Epidermal melanocyte (primary cell): ENCODE measurements at regions not wholly inside any gene's neighbourhood (a gene's known extent, or its start where the extent isn't known, plus 50 kb on each side); places are given as distances from the start of the nearest gene placed in this dataset.
"Not testable (repeated sequence)": the region's sequence is repeated elsewhere in the genome, so short reads cannot be mapped to it uniquely, and the experiment has no call there.

Source experiments
- DNase-seq: peaks from one replicate; pipeline ENCODE4 v3.0.0; 2011; ENCODE audit warnings: low spot score; ENCODE audit not compliant: insufficient read length

DNA sequence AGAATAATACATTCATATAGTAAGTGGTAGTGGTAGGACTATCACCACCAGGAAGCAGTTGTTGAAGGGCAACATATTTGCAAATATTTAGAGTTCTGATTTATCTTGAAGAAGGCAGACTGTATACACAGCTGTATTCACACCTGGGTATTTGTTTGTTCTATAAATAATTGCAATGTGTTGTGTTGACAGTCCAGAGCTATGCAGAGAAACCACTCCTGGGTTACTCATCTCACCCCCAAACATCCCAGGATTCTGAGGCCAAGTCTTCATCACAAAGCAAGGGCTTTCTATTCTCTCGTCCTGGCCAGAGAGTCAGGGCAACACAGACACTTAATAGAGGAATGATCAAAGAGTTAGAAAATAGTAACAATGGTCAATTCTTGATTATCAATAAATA lies 102.1 kb upstream of the FAT3 start:
- DNase-seq = no peak

DNA sequence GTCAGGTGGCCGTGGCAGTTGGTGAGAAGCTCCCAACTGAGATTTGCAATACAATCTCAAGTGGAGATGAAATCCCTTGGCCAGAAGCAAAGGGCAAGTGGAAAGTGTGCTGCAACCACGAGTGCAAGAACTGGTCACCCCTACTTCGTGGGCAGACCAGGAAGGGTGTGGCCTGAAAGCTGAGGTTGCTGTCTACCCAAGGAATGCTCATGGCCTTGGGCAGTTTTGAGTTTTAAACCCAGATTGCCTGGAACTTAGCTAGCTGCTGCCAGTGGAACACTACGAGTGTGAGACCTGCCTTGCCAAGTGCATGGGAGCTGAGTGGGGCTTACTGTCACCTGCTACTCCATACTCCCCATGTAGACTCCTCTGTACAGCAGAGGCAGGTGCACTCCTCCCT lies 113.3 kb upstream of the FAT3 start:
- no peak for DNase-seq

DNA sequence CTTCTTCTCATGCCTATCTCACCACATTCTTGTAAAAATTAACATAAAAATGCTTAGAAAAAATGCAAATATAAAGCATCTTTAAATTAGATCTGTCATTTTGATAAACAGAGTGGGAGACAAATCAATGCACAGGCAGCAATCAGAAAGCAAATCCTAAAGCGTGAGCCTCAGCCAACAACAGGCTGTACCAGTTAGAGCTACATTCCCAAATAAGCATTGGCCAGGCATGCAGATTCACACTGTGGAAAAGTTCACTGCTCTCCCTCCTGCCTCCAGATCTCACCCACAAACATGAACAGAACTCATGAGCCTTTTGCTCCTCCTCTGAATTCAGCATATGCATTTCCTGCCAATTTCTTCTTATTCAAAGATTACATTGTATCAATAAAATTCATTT lies 115.2 kb upstream of the FAT3 start:
- no peak for DNase-seq

DNA sequence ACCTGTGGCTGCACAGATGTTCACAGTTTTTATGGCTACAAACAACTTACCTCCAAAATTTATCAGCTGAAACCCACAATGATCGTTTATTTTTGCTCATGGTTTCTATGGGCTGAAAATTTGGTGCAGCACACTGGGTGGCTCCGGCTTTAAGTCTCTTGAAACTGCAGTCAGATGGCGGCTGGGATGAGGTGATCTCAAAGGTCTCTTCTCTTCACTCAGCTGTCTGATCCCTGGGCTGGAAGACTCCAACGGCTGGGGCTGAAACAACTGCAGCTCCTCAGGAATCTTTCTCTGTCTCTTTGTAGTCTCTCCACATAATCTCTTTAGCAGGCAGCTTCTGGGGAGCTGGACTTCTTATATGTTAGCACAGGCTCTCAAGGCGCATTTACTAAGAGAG lies 117.3 kb upstream of the FAT3 start:
- DNase-seq = no peak

DNA sequence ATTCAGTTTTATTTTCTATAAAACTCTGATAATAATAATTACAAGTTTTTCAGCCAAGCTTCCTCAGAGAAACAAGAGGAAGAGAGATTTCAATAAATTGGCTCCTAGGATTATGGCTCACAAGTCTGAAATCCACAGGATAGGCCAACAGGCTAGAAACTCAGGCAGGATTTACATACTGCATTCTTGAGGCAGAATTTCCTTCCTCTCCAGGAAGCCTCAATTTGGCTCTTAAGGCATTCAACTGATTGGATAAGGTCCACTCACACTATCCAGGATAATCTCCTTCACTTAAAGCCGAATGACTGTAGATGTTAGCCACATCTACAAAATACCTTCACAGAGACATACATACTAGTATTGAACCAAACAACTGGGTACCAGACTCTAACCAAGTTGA lies 120.3 kb upstream of the FAT3 start:
- no peak for DNase-seq

DNA sequence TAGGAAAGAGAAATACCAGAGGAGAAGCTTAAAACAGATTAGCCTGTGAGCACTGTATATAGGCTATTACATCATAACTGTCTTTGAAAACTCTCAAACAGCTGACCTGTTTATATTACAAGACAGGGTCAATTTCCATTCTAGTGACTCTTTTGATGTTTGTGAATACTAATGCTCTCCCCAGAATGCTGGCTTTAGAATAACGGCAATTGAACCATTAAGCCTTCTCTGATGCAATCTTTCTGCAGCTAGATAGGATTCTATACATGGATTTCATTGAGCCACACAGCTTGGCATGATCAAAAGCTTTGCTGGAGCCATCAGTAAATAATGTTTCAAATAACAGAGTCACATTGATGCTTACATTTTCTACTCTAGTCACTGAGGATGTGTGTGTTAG lies 122.7 kb upstream of the FAT3 start:
- DNase-seq = no peak

DNA sequence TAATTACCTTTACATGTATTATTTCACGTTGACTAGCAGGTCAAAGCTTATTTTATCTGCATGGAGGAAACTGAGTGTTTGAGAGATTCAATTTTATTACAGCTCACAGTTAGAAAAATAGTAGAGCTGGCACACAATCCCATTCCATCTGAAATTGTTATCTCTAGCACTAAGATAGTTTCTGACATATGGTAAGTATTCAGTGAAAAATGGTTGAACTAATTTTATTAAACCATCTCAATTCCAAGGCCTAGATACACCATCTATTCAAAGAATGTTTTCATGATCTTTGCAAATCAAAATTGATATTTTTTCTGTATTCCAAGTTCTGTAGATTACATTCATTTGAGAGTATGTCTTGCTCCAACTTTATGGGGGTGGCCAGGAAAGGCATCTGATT lies 125.4 kb upstream of the FAT3 start:
- DNase-seq = no peak

DNA sequence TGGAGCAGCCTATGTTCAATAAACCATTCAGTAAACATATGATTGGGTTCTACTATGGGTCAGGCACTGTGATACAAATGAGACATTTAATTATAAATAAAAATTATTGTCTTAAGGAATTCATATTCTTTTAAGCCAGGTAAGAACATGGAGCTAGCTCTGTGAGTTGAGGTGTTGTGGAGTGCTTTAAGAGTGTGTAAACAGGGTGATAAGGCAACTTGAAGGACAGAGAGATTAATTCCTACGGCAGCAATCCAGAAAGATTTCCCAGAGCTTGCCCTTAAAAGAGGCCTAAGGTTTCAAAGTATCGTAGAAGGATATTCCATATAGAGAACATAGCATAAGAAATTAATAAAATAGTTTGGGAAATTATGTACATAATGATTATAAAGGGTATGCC lies 126.4 kb upstream of the FAT3 start:
- no peak for DNase-seq

DNA sequence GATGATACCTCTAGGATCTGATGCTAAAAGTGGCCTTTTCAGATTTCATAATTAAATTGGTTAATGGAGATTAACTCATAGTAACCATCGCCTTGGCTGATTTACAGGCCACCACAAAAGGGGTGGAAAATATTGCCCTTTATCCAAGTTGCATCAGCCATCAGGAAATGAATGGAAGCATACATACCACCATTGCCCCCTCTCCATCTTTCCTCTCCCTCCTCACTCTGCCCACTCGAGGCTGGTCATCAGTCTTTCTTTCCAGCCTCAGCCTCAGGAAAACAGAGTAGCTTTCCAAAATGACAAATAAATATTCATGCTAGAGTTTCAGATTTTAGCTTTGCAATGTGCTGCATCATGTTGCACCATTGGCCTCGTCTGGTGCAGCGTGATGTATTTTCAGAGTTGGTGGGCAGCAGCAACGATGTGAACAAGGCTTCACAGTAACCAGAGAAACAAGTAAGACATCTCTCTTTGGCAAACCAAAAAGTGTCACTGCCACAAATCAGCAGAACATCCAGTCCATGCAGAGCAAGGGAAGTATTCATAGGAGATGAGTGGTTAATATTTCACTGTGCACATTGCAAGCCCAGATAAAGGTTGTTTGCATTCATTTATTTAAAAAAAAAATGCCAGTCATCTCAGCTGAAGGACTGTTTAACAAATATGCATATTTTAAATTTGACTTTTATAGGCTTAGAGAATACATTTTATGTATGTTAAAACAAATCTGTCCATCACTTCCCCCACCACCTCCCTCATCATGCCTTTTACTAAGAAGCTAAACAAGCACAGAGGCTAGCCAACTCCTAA lies 136.7 kb upstream of the FAT3 start:
- DNase-seq = no peak

DNA sequence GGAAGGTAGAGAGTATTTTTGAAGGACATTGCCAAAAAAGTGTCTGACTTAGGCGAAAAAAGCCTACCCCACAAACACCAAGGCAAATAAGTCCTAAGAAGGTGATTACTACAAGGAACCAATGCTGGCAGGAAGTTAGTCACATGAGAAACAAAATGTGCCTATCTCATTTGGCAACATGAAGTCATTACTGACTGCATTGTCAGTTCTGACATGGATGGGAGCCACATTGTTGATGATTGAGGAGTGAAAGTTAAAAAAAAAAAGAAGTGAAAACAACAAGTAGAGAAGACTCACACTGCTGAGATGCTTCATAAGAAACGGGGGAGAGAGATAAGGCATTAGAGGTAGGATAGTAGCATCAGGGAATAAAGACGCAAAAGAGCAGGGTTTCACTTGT lies 141.5 kb upstream of the FAT3 start:
- no peak for DNase-seq

DNA sequence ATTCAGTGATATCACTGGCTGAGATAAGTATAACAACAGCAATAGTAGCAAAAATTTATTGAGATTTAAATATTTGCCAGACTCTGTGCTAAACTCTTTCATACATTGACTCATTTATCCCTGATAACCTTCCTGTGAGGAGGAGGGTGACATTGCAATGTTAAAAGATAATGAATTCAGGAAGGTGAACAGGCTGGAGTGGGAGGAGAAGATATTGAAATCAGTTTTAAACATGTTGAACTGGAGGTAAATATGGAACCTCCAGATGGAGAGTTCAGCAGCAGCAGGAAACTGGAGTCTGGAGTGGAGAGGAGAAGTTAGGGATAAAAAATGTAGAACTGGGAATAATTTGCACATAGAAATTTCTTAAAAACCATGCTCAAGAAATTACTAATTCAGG lies 142.0 kb upstream of the FAT3 start:
- DNase-seq = no peak

DNA sequence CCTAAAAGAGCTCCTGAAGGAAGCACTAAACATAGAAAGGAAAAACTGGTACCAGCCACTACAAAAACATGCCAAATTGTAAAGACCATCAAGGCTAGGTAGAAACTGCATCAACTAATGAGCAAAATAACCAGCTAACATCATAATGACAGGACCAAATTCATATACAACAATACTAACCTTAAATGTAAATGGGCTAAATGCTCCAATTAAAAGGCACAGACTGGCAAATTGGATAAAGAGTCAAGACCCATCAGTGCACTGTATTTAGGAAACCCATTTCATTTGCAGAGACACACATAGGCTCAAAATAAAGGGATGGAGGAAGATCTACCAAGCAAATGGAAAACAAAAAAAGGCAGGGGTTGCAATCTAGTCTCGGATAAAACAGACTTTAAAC lies 150.1 kb upstream of the FAT3 start:
- DNase-seq = not testable (repeated sequence)

DNA sequence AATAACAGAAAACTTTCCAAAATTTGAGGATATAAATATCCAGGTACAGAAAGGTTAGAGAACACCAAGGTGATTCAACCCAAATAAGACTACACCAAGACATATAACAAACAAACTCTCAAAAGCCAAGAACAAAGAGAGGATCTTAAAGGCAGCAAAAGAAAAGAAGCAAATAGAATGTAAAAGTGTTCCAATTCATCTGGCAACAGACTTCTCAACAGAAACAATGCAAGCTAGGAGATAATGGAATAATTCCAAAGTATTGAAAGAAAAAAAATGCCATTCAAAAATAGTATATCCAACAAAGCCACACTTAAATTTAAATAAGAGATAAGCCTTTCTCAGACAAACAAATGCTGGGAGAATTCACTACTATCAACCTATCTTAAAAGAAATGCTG lies 153.0 kb upstream of the FAT3 start:
- DNase-seq = no peak

DNA sequence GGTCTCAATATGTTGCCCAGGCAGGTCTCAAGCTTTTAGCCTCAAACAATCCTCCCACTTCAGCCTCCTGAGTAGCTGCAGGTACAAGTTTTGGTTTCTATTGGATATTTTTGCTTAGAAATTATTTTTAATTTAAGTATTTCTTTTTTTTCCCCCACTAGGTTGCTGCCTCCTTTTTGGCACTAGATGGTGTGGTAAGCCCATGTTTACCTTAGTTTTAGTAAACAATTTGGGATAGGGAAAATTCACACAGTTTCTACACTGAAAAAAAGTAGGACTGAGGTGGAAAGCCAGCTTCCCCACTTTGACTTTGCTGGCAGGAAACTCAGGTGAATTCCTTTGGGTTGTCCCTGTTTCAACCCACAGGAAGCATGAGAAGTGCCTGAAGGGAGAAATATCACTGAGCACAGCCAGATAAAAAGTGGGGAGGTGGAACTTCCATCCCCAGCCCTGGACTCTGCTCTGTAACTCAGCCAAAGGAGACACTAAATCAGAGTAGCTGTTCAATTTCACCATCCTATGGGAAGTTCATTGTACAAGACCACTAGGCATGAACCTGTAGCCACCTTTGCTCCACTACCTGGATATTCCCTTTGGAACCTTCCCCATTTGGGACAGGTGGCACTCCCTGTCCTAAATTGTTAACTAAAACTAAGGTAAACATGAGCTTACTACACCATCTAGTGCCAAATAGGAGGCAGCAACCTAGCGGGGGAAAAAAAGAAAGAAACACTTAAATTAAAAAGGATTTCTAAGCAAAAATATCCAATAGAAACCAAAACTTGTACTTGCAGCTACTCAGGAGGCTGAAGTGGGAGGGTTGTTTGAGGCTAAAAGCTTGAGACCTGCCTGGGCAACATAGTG lies 154.4 kb upstream of the FAT3 start:
- DNase-seq = no peak

DNA sequence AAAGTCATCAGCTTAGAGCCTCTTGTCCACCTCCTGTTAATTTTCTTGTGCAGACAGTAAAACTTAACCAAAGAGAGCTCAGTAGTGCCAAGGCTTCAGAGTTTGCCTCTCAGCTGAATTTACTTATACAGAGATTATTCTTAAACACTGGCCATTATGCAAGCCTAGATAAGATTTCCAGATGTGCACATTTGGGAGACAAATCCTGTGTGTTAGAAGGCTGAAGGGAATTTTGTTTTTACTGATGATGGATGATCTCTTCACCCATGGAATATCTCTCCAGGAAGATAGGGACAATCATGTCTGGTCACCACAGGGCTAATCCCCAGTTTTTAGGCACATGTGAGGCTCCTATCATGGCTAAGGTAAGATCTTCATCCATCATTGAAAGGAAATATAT lies 157.6 kb upstream of the FAT3 start:
- DNase-seq = no peak

DNA sequence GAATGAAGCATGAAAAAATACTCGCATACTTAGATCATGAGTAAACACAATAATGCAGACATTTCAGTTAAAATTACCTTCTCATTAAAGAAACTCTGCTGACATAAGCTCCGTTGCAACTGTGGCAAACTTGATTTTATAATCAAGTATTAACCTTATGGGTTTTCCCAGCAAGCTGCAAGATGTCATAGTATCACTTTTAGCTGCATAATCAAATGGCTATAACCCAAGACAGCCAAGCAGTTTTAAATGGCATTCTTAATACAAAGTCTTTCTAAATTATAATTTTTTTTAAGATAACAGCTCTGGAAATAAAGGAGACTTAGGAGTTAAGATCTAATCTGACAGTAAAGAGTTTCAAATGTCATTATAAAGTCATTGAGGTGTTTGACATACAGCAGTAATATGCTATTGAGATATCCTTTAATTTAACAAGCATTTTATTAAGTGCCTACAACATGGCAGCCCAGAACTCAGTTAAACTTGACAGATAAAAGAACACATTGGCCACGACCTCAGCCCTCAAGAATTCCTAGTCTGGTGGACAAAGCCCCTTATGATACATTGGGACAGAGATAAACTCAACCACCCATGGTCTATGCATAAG lies 163.1 kb upstream of the FAT3 start:
- no peak for DNase-seq

DNA sequence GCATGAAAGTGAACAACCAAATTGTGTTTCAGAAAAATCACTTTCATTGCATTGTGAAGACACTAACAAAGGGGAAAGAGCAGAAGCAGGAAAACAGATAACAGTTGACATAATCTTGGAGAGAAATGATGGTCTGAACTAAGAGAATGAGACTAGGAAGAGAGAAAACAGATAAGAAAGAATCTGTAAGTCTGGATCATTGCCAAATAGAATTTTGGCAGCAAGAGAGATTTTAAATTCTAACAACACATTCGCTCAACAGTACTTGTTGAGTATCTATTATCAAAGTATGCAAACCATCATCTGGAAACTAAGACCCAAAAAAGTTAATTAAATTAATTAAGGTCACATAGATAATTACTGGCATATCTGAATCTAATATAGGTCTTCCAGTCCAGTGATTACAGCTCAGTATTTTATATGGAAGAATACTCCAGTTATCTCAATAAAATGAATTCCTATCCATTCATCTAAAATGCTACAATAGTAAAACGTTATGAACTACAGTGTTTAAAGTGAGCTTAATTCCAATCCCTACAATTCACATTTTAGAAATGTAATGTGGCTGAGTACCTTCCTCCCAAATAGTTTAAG lies 166.7 kb upstream of the FAT3 start:
- DNase-seq = no peak

DNA sequence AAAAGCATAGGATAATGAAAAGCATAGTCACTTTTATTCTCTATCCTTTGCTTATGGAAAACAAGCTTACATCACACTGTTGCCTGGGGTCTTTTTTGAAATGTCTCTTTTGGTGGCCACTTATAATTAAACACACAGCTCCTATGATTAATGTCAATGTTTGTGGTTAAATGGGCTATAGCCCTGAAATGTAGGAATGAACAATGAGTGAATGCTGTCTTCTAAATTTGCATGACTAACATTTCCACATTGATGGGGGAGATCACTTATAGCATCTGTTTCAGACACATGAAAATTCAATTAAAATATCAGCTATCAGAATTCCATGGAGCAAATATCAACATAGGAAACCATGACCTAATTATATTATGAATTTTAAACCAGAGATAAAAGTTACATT lies 171.4 kb upstream of the FAT3 start:
- DNase-seq = no peak

DNA sequence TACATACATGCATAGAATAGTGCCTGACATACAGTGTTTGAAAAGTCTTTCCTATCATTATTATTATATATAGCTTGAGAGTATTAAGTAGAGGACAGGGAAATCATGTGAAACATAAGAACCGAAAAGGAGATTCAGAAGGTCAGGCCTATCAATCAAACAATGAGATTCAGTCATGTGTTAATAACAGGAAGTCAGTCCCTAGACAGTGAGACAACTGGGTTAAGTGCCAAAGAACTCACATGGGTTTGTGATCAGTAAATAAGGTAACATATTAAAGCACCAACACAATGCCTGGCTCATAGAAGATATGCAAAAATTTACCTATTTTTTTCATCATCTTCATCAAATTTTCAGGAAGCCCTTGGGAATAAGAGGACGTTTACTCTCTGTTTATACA lies 174.3 kb upstream of the FAT3 start:
- DNase-seq = no peak

DNA sequence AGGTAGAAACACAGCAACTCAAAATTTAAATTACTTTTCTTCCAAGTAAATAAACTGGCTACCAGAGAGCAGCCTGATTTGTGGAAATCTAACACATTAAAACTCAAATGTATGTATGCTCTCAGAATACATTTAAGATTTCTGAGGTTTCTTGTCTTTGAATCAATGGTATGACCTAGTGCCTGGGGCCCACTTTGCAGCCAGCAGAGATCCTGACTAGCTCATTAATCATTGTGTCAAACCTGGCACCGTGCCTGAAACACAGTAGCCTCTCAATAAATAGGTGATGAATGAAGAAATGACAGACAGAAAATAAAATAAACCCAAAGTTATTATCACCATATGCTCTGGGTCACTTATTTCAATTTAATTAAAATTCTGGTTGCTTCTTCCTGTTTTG lies 176.2 kb upstream of the FAT3 start:
- DNase-seq = no peak

DNA sequence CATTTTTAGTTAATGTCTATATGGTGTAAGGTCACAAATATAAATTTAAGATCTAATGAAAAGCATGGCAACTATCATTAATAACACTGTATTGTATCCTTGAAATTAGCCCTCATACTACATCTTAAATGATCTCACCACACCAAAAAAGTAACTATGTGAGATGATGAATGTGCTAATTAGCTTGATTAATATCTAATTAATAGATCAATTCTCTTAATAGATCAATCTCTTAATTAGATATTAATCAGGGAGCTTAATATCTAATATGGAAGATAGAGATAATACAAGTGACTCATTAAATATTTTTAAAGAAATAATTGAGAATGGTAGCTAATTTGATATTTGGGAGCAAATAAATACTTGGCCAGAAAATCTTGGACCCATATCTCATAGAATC lies 178.5 kb upstream of the FAT3 start:
- DNase-seq = no peak

DNA sequence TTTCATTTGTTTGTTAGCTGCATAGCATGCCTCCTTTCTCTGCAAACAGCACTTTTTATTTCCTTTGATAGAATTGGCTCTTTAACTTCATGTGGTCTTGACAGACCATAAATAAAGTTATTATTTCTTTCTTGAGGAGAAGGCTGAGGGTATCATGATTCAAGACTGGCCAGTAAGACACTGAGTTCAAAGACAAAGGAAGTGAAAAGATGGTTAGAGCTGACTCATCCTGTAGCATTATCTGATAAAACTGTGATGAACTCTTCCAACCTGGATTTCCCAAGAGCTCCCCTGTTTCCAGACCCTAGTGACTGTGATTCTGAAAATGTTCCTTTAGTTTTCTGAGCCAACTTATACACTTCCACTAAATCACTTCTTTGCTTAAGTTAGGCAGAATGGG lies 179.3 kb upstream of the FAT3 start:
- no peak for DNase-seq
